T-helper 2 cell treated with Interferon-gamma antibody and Interleukin-4, amounts not matched to agents 100 ng/mL and 5 ng/mL, for 36 hours (primary cell): ENCODE measurements at regions not wholly inside any gene's neighbourhood (a gene's known extent, or its start where the extent isn't known, plus 50 kb on each side); places are given as distances from the start of the nearest gene placed in this dataset.
"Not testable (repeated sequence)": the region's sequence is repeated elsewhere in the genome, so short reads cannot be mapped to it uniquely, and the experiment has no call there.

ENCODE experiments used
- intact Hi-C: fragments of 100-400 bp; cut with micrococcal nuclease; formaldehyde crosslinking; loops from one replicate; pipeline ENCODE4 v1.15.1; 2023

DNA sequence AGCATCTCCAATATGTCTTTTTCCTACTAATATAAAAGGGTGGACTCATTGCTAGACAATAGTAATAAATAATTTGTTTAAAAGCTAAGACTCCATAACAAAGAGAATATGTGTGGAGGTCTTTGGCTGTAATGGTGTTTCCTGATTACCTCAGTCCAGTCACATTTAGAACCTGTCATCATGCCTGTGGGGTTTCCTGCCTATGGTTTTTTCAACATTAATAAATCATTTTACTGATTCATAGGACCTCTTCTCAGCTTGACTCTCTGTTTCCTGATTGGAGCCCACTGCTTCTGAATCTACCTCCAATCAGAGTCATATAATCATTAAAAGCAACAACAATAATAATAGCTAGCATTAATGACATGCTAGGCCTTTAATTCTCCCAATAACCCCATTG is 52.4 kb upstream of the GNAI1 start:
- intact Hi-C loops = no loop called here

DNA sequence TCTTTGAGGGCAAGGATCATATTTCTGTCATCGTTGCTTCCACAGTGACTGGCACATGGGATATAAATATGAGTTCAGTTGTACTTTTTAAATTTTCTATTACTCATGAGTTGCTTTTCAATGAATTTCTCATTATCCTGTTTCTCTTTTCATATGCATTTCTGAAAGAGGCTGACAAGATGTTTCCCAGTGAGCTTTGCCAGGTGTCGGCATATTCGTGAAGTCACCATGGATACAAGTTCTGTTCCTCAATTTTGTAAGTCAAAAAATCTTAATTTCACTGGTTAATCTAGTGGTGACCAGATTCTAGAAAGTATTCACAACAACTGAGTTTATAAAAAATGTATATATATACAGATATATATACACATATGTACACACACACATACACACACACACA is 55.7 kb upstream of the GNAI1 start:
- intact Hi-C loops = no loop called here

DNA sequence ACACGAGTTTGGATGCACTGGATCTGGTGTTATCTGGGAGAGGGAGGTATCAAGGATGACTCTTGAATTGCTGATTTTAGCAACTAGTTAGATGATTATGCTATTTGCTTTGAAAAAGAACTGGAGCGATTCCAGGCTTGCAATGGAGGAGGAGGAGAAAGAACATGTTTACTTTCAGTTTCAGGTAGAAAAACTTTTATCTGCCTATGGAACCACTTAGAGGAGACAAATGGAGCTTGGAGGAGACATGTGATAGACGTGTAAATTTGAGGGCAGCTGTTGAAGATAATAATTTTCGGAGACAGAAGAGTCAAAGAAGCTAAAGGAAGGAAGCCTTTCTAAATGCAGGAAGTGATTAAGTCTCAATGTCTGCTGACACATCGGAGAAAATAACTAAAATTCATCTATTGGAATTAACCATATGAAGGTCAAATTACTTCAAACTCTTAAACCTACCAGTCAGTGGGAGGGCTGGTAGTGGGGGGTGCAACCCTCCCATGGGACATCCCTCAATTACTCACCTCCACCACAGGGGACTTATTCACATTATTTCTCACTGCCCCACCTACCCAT is 56.4 kb upstream of the GNAI1 start:
- intact Hi-C loops = no loop called here

DNA sequence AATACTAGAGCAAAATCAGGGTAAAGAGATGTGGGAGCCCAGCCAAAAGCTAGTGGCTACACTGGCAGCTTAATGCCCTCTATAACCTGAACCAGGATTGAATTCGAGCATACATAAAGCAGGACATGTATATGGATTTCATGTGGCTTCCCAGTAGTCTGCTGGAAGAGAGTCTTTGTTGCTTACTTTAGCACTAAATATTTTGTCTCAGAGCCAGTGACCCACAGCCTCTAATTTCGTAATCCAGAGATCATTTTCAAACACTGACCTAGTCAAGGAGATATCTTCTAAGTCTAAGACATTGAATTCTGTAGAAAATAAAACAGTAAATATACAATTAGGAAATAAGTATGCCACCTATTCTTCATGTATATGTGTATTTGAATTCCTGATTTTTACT is 64.2 kb upstream of the GNAI1 start:
- intact Hi-C loops = no loop called here

DNA sequence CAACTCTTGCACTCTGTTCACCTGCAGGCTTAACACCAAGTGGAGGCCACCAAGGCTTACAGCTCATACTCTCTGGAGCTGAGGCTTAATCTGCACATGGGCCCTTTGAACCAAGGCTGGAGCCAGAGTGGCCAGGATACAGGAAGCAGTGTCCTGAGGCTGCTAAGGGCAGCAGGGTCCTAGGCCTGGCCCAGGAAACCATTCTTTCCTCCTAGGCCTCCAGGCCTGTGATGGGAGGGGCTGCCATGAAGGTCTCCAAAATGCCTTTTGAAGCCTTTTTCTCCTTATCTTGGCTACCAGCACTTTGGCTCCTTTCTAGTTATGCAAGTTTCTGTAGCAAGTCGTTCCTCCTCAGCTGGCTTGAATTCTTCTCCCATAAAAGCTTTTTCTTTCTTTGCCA is 68.0 kb upstream of the GNAI1 start:
- intact Hi-C loops = no loop called here

DNA sequence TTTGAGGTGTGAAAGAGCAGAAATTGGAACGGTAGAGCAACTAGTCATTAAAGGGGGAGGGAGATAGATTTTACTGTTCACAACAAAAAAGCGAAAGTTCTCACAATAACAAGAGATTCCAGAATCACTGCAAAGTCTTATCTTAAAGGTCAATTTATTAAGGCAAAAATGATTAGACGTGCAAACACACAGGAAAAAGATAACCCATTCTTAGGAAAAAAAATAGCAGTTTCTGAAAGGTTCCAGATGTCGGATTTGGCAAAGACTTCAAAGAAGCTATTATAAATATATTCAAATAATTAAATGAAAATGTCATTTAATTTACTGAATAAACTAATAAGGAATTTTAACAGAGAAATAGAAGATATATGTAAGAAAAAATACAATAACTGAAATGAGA is 70.8 kb upstream of the GNAI1 start:
- intact Hi-C loops = no loop called here

DNA sequence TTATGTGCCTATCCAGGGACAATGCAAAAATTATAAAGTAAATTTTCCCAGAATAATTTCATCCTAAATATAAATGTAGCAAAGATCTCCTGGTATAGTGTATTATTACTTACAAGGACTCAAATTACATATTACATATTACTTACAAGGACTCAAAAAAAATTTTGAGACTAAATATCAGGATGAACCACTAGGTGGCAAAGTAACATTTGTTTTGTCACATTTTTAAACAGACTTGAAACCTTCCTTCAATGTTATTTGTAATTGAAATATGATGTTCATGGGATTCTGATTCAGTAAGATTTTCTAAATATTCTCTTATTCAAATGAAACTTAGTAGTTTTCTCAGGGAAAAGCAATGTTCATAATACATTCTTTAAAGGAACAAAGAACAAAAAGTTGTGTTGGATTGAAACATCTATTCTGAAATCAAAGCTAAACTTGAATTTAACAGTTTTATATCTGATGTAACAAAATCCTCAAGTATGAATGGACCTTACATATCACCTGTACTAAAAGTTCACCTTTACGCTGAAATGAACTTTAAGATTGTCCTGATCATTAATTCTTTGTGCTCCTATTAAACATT is 74.3 kb upstream of the GNAI1 start:
- intact Hi-C loops = loop anchor here (1.0 to 2.0 kb wide), 2 partner anchors 393 to 598 kb away; no protein-coding TSS in a partner anchor

DNA sequence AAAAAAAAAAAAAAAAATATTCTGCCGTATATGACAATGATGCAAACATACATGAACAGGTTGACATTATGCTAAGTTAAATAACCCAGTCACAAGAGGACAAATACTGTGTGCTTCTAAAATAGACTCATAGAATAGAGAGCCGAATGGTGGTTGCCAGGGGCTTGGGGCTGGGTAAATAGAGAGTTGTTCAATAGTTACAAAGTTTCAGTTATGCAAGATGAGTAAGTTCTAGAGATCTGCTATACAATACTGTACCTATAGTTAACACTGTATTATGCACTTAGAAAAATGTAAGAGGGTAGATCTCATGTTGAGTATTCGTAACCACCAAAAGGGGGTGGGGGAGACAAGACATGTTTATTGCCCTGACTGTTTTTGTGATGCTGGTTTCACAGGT is 77.1 kb upstream of the GNAI1 start:
- intact Hi-C loops = no loop called here

DNA sequence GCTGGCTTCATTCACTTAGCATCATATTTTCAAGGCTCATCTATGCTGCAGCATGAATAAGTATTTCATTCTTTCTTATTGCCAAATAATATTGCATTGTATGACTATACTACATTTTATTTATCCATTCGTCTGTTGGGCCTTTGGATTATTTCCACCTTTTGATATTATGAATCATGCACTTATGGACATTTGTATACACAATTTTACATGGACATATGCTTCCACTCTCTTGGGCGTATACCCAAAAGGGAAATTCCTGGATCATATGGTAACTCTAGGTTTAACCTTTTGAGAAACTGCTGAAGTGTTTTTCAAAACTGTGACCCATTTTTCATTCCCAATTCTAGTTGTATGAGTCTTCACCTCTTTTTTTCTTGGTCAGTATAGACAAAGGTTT is 80.3 kb upstream of the GNAI1 start:
- intact Hi-C loops = no loop called here

DNA sequence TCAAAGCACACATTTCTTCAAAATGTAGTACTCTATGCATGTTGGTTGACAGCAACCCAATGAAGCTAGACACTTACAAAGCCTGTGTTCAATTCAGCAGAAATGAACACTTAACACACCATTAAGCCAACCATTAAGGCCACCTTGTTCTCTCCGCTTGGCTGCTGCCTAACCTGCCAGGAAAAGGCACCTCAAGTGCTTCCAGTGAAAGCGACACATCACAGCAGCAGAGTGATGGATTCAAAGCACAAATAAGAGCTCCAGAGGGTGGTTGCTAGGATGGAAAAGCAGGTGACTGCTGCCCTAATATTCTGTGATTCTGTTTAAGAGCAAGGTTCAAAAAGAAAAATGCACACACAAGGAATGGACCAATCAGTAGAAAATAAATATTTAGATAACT is 81.5 kb upstream of the GNAI1 start:
- intact Hi-C loops = no loop called here

DNA sequence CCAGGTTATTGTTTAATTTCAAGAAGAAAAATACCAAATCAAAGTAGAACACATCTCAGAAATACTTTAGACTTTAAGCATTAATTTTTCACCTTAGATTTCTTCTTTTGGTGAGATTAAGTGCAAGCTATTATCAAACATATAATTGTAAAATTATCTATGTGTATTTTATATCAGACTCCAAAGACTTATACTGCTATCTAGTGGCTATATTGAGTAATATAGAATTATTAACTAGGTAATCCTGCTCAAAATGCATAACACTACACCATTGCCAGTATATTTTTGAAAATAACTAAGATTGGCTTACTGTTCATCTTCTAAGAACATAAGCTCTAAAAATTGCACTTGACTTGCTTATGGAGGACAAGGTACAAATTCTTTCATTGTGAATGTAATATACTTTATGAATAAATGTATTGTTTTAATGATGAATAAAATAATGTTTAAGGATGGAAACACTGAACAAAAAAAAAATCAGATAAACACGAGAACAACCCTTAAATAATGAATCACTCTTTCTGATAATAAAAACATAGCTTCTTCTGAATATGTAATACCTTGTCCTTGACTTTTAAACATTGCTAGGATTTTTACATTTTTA is 86.7 kb upstream of the GNAI1 start:
- intact Hi-C loops = loop anchor here (5.0 kb wide), 1 partner anchor 751 kb away; no protein-coding TSS in a partner anchor

DNA sequence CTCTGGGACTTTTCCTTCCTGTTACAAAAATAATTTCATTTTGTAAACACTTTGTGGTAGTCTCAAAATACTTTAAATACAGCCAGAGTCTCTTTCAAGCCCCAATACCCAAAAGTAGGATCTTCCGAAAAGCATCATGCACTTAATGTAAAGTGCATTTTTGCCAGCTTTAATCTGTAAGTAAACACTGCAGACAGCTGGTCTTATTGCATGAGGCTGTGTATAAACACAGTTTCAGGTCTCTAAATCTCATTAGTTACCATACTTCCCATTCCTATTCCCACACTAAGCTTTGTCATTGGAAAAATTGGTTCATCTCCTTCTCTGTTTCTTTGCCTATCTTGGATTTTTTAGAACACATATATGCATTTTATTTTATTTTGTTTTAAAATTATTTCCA is 87.6 kb upstream of the GNAI1 start:
- intact Hi-C loops = loop anchor here (5.0 kb wide), 1 partner anchor 750 kb away; no protein-coding TSS in a partner anchor

DNA sequence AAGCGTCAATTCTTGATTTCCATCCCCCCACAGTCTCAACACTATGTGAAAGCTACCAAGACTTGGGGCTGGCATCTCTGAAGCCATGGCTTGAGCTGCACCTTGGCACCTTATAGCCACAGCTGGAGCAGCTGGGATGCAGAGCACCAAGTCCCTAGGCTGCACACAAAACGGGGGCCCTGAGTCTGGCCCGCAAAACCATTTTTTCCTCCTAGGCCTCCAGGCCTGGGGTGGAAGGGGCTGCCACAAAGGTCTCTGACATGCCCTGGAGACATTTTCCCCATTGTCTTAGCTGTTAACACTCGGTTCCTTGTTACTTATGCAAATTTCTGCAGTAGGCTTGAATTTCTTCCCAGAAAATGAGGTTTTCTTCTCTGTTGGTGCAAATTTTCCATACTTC is 89.8 kb upstream of the GNAI1 start:
- intact Hi-C loops = loop anchor here (5.0 kb wide), 1 partner anchor 747 kb away; no protein-coding TSS in a partner anchor

DNA sequence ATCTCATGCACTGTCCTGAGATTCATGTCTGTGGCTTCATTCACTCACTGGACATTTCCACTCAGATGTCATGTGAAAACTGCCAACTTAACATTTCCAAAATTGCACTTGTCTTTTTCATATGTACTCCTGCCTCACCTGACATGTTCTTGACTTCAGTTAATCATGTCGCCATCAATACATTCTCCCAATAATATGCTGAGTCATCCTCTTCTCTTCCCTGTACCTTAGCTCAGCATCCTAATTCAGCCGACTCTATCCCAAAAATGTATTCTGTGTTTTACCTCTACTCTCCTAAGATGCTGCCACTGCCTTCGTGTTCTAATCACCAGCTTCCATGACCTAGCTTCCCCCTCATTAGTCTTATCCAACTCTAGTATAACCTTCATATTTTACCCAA is 93.9 kb upstream of the GNAI1 start:
- intact Hi-C loops = no loop called here

DNA sequence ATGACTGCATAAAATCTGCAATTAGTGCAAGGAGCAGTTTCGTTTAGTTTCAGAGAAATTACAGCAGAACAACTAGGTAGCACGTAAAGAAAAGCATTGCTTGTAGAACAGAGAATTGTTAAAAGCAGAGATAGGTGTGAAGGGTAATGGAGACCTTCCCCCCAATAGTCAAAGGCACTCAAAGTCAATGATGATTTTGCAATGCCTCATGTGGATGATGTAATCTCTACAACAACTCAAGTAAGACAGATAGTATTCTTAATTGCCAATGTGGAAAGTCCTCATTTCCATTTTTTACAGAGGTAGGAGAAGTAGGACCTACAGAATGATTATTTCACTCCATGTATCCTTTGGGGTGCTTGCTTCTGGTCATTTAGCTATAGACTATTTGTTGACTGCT is 94.3 kb upstream of the GNAI1 start:
- intact Hi-C loops = no loop called here

DNA sequence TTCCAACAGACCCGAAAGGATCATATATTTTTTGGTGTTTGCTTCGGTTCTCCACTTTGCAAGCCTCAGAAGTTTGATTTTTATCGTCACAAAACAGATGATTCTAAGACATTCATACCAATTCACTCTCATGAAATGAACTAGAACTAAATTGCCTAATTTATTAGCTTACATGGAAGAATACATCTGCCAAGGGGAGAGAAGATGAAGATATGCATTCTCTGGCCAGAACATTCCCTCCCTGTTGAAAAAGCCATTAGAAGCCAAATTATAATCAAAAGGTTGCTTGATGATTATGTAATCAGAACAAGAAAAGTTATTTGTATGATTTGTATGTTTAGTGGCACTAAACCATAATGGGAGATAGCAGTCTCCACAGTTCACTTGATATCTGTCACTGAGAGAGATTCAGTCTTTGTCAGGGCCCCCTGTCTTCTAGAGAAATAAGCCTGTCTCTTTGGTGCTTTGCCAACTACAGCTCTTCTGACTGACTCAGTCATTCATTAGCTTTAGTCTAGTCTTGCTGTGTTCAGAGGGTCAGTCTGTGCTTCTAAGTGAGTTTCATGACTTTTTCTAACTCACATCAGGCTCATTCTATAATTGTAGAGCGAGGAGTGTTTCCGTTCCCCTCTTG is 95.3 kb upstream of the GNAI1 start:
- intact Hi-C loops = no loop called here

DNA sequence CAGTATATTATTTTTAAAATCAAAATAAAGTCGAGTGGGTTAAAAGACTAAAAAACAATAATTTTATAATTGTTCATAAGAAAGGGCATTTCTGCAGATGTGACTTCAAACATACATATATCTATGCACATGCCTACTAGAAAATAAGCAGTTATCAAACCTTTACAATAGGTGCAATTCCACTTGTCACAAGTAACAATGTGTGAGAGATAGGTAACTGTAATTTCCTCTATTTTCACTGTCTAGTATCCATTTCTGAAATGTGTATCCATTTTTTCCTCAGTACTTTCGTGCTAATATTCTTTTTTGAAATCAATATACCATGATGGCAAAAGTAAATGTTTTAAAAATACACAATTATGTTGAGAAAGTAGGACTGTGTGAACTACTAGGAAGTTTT is 96.9 kb upstream of the GNAI1 start:
- intact Hi-C loops = no loop called here

DNA sequence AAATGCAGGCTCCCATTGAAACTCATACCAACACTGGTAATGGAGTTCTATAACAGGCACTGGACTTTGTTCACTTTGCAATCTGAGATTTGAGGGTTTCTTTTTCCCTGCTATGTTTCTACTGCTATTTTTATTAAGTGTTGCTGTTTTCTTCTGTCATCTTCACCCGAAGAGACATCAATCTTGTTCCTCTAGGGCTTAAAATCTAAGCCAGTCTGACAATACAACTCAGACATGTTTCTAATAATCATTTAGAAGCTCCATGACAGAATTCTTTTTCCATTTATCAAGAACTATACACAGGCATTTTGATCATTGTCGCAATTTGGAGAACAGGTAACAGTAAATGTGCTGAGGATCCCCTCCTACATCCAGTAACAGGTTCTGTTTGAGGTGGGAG is 98.5 kb upstream of the GNAI1 start:
- intact Hi-C loops = no loop called here

DNA sequence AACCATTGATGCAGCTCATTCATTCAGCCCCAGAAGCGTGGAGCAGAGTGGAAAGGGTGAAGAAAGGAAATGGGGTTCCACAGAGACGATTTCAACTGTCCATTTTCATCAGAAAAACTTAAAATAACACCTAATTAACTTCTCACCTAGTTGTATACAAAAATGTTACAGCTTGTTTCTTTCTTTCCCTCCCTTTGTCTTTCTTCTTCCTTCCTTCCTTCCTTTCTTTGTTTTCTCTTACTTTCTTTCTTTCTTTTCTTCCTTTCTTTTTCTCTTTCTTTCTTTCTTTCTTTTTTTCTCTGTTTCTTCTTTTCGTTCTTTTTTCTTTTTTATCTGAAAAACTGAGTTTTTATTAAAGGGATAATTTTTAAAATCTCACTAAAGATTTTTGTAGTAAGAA is 105.9 kb upstream of the GNAI1 start:
- intact Hi-C loops = no loop called here

DNA sequence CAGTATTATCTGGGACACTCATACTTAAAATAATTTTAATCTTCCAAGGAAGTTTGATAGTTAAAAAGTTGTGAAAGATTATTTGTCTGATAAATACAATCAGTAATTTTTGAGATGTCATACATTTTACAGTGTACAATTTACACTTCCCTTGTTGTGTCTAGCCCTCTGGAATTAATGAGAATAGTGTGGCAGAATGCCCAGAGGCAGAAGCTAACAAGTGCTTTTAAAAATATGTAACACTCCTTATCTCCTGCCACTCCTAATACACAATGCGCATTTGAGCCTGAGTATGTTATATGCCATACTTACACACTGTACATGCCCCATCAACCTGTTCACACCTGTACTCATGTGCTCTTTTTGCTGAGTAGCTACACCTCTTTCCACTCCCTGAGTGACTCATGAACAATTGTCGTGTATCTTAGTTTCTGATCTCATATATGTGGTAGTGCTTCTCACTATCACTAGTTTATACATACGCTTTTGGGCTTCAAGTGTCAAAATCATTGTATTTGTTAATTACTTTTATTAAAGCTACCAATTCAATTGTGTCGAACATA is 106.9 kb upstream of the GNAI1 start:
- intact Hi-C loops = no loop called here

DNA sequence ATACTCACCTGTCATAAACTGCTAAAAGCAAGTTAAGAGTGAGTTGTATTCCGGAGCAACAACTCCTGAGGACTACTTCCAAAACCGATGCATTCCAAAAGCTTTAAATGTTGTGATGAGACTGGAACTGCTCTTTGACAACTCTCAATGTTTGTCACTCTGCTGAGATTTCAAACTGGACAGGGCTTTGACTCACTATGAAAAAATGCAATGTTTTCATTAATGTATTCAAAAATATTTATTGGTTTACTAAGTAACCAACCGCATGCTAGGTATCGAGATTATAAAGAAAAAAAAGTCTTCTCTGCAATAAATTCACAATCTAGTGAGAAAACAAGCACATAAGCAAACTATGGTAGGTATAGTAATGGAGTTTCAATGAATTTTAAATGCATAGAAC is 107.9 kb upstream of the GNAI1 start:
- intact Hi-C loops = no loop called here

DNA sequence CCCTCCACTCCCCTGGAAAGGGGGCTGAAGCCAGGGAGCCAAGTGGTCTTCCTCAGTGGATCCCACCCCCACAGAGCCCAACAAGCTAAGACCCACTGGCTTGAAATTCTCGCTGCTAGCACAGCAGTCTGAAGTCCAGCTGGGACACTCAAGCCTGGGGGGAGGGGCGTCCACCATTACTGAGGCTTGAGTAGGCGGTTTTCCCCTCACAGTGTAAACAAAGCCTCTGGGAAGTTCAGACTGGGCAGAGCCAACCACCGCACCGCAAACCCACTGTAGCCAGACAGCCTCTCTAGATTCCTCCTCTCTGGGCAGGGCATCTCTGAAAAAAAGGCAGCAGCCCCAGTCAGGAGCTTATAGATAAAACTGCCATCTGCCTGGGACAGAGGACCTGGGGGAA is 114.4 kb upstream of the GNAI1 start:
- intact Hi-C loops = not testable (repeated sequence)
